Sigmoid colon (tissue), 6 donors: ENCODE measurements at regions not wholly inside any gene's neighbourhood (a gene's known extent, or its start where the extent isn't known, plus 50 kb on each side); places are given as distances from the start of the nearest gene placed in this dataset.

Experiments
- DNase-seq: peaks from one replicate; pipeline ENCODE4 v3.0.0-alpha.2; 2019
- H3K27ac ChIP-seq, 4 donors: fragments of 200-600 bp; sonication (generic); one replicate each; pipeline ENCODE4 v1.5.1; 2016 to 2019; ENCODE audit warnings: mild to moderate bottlenecking in 1 of 4
- H3K27me3 ChIP-seq, 3 donors: fragments of 200-600 bp; sonication (generic); one replicate each; pipeline ENCODE4 v1.5.1; 2019; ENCODE audit warnings: mild to moderate bottlenecking in 1 of 3
- H3K36me3 ChIP-seq, 4 donors: fragments of 200-600 bp; sonication (generic); one replicate each; pipeline ENCODE4 v1.5.1; 2016 to 2019
- H3K4me1 ChIP-seq, 4 donors: fragments of 200-600 bp; sonication (generic); one replicate each; pipeline ENCODE4 v1.5.1; 2017 to 2019
- H3K4me3 ChIP-seq, 4 donors: fragments of 200-600 bp; sonication (generic); one replicate each; pipeline ENCODE4 v1.5.1; 2017 to 2019; ENCODE audit warnings: mild to moderate bottlenecking in 2 of 4, moderate library complexity in 1 of 4
- H3K9me3 ChIP-seq, 4 donors: fragments of 200-600 bp in 3 of 4; sonication (generic) in 3 of 4; one replicate each; pipeline versions ENCODE4 v1.5.1 to v1.6.1; 2013 to 2019
- CTCF ChIP-seq, 4 experiments: fragments of 450-650 bp in 3 of 4; fragments of 200-600 bp in 1 of 4; IDR thresholded peaks; one replicate each; pipeline ENCODE4 v1.5.1; 2016 to 2019; ENCODE audit warnings: antibody characterized with exemption in 4 of 4, mild to moderate bottlenecking in 3 of 4, moderate library complexity in 2 of 4
- EP300 ChIP-seq, 4 donors: sonication (generic); formaldehyde crosslinking; IDR thresholded peaks; one replicate each; pipeline ENCODE4 v1.6.1; 2017; ENCODE audit warnings: antibody characterized with exemption in 4 of 4
- POLR2A ChIP-seq, 2 donors: fragments of 450-650 bp; IDR thresholded peaks; one replicate each; pipeline ENCODE4 v1.6.1; 2016; ENCODE audit warnings: antibody characterized with exemption in 2 of 2, mild to moderate bottlenecking in 2 of 2, moderate library complexity in 2 of 2
- POLR2AphosphoS5 ChIP-seq, 4 donors: sonication (generic); formaldehyde crosslinking; IDR thresholded peaks; one replicate each; pipeline ENCODE4 v1.6.1; 2017; ENCODE audit warnings: antibody characterized with exemption in 4 of 4
- WGBS, 2 donors: extraction: QIAGEN DNeasy Blood & Tissue Kit; methylation state at CpG; one replicate each; pipeline ENCODE4 v1.1.7; 2013; 5-methylcytosine and 5-hydroxymethylcytosine counted together
- intact Hi-C: fragments of 100-400 bp; cut with DNase I; formaldehyde crosslinking; loops from one replicate; pipeline ENCODE4 v1.15.1; 2023
- donor health status: healthy with polysubstance abuse.
- donor health status: healthy.

DNA sequence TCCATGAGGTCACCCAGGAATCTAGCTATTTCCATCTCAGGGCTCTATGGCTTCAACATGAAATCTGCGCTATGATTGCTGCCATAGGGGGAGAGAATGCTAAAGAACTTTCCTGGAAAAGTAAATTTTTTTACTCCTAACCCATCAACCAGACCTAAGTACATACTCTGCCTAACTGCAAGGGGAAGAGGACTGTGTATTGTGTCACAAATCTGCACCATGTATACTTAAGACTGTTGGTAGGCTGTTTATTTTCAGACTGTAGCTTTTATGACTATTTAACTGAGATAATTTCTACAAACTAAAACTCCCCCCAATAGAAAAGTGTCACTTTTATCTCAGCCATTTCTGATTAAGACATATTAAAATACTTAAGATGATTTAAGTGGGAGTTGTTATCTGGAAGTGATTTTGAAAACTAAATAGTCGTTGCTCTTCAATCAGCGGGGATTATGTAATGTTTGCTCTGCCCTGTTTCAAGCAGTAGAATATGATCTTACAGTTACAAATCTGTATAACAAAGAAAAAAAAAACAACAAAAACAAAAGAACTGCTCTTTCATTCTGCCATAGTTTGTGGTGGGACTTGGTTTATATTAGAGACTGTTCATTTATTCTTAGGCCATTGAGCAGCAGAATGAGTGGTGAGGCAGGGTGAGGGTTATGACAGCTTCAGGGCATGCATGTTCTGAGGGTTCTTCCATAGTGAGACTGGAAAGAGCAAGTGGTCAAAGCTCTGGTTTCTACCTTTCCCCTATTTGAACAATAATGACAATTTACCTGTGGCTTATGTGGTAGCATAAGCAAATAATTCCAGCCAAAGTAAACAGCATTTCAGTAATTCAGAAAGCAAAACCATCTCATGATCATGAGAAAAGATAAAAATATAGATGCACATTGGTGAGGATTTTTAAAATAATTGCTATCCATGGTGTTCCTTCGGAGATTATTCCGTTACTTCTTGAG is 126.3 kb upstream of the CEP162 start:
- H3K36me3 ChIP-seq, result no peaks in the 10 kb centered on the region
- WGBS, 2 donors, result 63 to 71% methylated on average over 5 of the region's 5 CpGs
- no peaks in the 10 kb centered on the region for H3K27me3 ChIP-seq
- no peaks in the 10 kb centered on the region for H3K4me1 ChIP-seq
- peaks cover 0 to 3% (median 0%) of the 10 kb centered on the region in 4 donors for H3K9me3 ChIP-seq
- intact Hi-C loops, result no loop called here
- TF ChIP-seq CTCF (IDR thresholded peaks at IDR 0.05), result no peak
- TF ChIP-seq POLR2AphosphoS5 (IDR thresholded peaks at IDR 0.05), result no peak
- no peak for TF ChIP-seq EP300 (IDR thresholded peaks at IDR 0.05)
- TF ChIP-seq POLR2A (IDR thresholded peaks at IDR 0.05), result no peak
- DNase-seq, result no peak
- H3K4me3 ChIP-seq, result no peak overlapping the region
- no peak overlapping the region for H3K27ac ChIP-seq

DNA sequence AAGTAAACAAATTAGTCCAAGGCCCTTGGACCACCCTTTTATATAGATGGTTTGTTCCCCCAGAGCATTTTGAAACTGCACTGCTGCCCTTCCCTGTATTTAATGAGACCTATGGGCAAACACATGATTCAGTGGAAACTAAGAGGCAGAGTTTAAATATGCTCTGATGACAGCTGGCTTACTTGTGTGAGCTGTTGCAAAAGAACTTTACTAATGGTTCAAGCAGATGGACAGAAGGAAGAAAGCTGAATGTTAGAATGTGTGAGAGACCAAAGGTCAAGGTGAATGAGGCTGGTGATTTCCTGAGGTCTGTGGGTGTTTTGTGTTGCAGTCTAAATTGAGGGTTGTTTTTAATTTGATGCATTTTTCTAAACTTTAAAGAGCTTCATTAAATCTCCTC is 123.0 kb upstream of the CEP162 start:
- Histone ChIP-seq H3K9me3 (peaks cover 0 to 3% (median 0%) of the 10 kb centered on the region in 4 donors), H3K27me3 (no peaks in the 10 kb centered on the region), H3K27ac (no peak overlapping the region), H3K4me3 (no peak overlapping the region), H3K4me1 (no peaks in the 10 kb centered on the region), H3K36me3 (no peaks in the 10 kb centered on the region)
- TF ChIP-seq CTCF (IDR thresholded peaks at IDR 0.05), result no peak
- TF ChIP-seq EP300 (IDR thresholded peaks at IDR 0.05), result no peak
- TF ChIP-seq POLR2A (IDR thresholded peaks at IDR 0.05), result no peak
- TF ChIP-seq POLR2AphosphoS5 (IDR thresholded peaks at IDR 0.05), result no peak
- DNase-seq, result no peak
- intact Hi-C loops, result no loop called here

DNA sequence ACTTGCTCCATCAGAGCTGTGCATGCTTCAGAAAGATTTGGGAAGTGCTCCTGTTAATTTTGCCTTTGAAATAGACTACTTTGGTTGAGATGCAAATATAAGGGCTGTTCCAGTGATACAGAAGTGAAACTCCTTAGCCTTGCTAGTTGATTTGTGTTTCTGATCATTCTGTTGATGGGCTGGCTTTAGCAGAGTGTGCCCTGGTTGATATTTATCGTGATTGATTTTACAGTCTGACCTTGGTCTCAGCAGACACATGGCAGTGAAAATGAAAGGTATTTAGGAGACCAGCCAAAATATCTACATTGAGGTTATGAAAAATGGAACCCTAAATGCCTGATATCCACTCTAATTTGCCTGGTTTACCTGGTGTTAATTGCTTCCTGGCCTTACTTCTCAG is 122.1 kb upstream of the CEP162 start:
- TF ChIP-seq EP300 (IDR thresholded peaks at IDR 0.05), result no peak
- no peak for TF ChIP-seq CTCF (IDR thresholded peaks at IDR 0.05)
- TF ChIP-seq POLR2AphosphoS5 (IDR thresholded peaks at IDR 0.05), result no peak
- no peak for TF ChIP-seq POLR2A (IDR thresholded peaks at IDR 0.05)

GRCh38 chr6:84348801-84349200 is 121.4 kb upstream of the CEP162 start:
- Histone ChIP-seq H3K27me3 (no peaks in the 10 kb centered on the region), H3K27ac (no peak overlapping the region), H3K36me3 (no peaks in the 10 kb centered on the region), H3K4me1 (no peaks in the 10 kb centered on the region), H3K9me3 (no peaks in the 10 kb centered on the region), H3K4me3 (no peak overlapping the region)
- no peak for TF ChIP-seq CTCF (IDR thresholded peaks at IDR 0.05)
- TF ChIP-seq POLR2AphosphoS5 (IDR thresholded peaks at IDR 0.05), result no peak
- TF ChIP-seq POLR2A (IDR thresholded peaks at IDR 0.05), result no peak
- no peak for TF ChIP-seq EP300 (IDR thresholded peaks at IDR 0.05)
- 33 to 85% methylated on average over 1 of the region's 1 CpG for WGBS, 2 donors
- no peak for DNase-seq
- intact Hi-C loops, result no loop called here

More for the DNA sequence above, 122.1 kb upstream of the CEP162 start:
- Histone ChIP-seq H3K4me1 (no peaks in the 10 kb centered on the region), H3K4me3 (no peak overlapping the region), H3K9me3 (no peaks in the 10 kb centered on the region), H3K27me3 (no peaks in the 10 kb centered on the region), H3K27ac (no peak overlapping the region), H3K36me3 (no peaks in the 10 kb centered on the region)
- no peak for DNase-seq
- intact Hi-C loops, result no loop called here
- 78 to 83% methylated on average over 1 of the region's 1 CpG for WGBS, 2 donors
